Ascending aorta (tissue), 2 donors: ENCODE measurements at regions not wholly inside any gene's neighbourhood (a gene's known extent, or its start where the extent isn't known, plus 50 kb on each side); places are given as distances from the start of the nearest gene placed in this dataset.

ENCODE experiments used
- DNase-seq, 2 donors: peaks; one replicate each; pipeline ENCODE4 v3.0.0-alpha.2; 2019; ENCODE audit warnings: low spot score in 2 of 2
- H3K27ac ChIP-seq, 2 donors: fragments of 200-600 bp; sonication (generic); one replicate each; pipeline ENCODE4 v1.5.1; 2016 to 2017; ENCODE audit warnings: mild to moderate bottlenecking in 1 of 2
- H3K27me3 ChIP-seq: fragments of 200-600 bp; sonication (generic); one replicate; pipeline ENCODE4 v1.5.1; 2017
- H3K36me3 ChIP-seq, 2 donors: fragments of 200-600 bp; sonication (generic); one replicate each; pipeline ENCODE4 v1.5.1; 2016
- H3K4me1 ChIP-seq, 2 donors: fragments of 200-600 bp; sonication (generic); one replicate each; pipeline ENCODE4 v1.5.1; 2016 to 2017; ENCODE audit warnings: mild to moderate bottlenecking in 1 of 2
- H3K4me3 ChIP-seq, 2 donors: fragments of 200-600 bp; sonication (generic); one replicate each; pipeline ENCODE4 v1.5.1; 2016 to 2017; ENCODE audit warnings: mild to moderate bottlenecking in 1 of 2
- H3K9me3 ChIP-seq, 2 donors: fragments of 200-600 bp; sonication (generic); one replicate each; pipeline ENCODE4 v1.5.1; 2016
- CTCF ChIP-seq, 3 experiments: fragments of 200-600 bp in 2 of 3; fragments of 450-650 bp in 1 of 3; sonication (generic) in 2 of 3; IDR thresholded peaks; one replicate each; pipeline ENCODE4 v1.5.1; 2016 to 2019; ENCODE audit warnings: antibody characterized with exemption in 3 of 3, mild to moderate bottlenecking in 1 of 3, moderate library complexity in 1 of 3
- intact Hi-C: fragments of 100-400 bp; cut with DNase I; formaldehyde crosslinking; loops from one replicate; pipeline ENCODE4 v1.15.1; 2023

GRCh38 chr11:30650266-30650665 is 64.1 kb upstream of the MPPED2 start:
- H3K27ac ChIP-seq = no peak overlapping the region
- H3K9me3 ChIP-seq = no peaks in the 10 kb centered on the region
- H3K4me1 ChIP-seq = no peaks in the 10 kb centered on the region
- no peaks in the 10 kb centered on the region for H3K27me3 ChIP-seq
- TF ChIP-seq CTCF (IDR thresholded peaks at IDR 0.05) = no peak
- intact Hi-C loops = loop anchor here (5.0 kb wide), 1 partner anchor 207 kb away; no protein-coding TSS in a partner anchor
- H3K36me3 ChIP-seq = no peaks in the 10 kb centered on the region
- H3K4me3 ChIP-seq = no peak overlapping the region
- no peak for DNase-seq
